ENCODE measurements at regions not wholly inside any gene's neighbourhood (a gene's known extent, or its start where the extent isn't known, plus 50 kb on each side); places are given as distances from the start of the nearest gene placed in this dataset.

GRCh38 chr13:34864671-34865070 lies 77.4 kb upstream of the NBEA start:
- no peak for DNase-seq

GRCh38 chr13:34867590-34867989 lies 74.5 kb upstream of the NBEA start:
- DNase-seq, result no peak

DNA sequence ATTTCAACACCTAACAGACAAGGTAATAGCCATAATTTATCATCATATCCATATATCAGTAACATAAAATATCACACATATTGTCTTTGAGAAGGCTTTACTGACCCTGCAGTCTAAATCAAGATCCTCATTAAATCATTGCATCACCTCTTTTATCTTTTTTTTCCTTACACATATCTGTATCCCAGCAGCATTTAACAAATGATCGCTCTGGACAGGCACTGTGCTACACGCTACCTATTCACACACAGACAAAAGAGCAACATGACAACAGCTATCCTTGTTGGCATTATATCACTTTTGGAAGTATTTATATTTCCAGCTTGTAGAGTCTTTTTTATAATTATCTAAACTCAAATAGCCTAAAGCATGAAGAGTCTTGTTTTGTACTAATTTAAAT lies 73.3 kb upstream of the NBEA start:
- DNase-seq, result no peak

- DNase-seq, result no peak
Measured at GRCh38 chr13:34869696-34870095, 72.4 kb upstream of the NBEA start.

DNA sequence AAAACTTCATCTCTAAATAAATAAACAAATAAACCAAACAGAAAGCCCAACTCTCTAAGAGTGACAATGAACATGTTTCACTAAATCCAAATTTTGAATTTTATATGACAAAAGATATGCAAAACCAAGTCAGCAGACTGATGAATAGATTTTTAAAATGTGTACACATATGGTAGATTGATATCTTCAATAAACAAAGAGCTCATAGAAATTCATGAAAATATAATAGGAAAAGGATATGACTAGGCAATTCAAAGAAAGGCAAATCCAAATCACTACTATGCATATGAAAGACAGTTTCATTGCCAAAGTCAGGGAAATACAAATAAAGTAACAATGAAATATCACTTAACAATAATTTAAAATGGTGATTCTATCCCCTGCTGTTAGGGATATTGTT lies 63.7 kb upstream of the NBEA start:
- no peak for DNase-seq

- no peak for DNase-seq
Measured at GRCh38 chr13:34879851-34880250, 62.2 kb upstream of the NBEA start.

GRCh38 chr13:34881494-34881893 lies 60.6 kb upstream of the NBEA start:
- DNase-seq, result no peak

DNA sequence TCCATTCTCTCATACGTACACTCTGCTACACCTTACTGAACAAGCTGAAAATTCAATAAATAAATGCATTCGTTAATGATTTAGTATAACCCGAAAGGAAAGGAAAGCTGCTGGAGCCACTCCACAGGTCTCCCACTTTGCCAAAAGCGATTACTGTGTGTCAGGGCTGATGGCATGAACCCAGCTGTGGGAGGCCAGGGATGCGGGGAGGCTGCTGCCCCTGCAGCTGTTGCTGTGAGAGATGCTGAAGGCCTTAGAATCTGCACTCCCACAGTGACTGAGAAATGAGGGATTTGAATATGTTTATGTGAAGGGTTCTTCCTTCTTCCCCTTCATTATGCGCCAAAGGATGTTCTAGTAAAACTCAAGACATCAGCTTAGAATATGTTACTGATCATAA lies 58.7 kb upstream of the NBEA start:
- DNase-seq, result no peak

DNA sequence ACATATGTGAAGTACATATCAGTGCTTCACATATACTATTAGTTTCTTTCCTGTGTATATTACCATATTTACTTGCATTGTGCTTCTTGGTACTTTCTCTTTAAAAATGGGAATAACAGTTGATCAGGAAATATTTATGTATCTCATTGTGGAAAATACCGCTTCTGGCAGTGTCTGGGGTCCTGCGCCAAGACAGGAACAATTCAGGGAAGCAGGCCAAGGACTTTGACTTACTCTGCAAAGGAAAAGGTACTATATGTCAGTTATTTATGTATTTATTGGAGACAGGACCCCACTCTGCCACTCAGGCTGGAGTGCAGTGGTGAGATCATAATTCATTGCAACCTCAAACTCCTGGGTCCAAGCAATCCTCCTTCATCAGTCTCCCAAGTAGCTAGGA lies 57.7 kb upstream of the NBEA start:
- no peak for DNase-seq

- DNase-seq, result no peak
Measured at GRCh38 chr13:34886121-34886875, 55.8 kb upstream of the NBEA start.

DNA sequence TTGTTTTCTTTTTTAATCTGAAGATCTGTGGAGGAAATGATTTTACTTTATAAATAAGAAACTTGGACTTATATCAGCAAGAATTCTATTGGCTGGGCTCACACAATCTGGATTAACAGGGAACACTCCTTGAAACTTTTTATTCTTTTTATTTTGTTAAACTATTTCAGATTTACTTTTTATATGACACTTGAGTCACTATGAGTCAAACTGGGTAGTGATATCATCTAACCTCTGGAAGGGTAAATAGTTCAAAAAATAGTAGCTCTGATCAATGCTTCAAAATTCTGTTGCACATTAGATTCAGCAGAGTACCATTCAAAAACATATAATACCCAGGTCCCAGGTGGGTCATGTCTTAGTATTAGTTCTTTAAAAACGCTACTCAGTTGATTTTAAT lies 55.1 kb upstream of the NBEA start:
- no peak for DNase-seq

Measured in CD4-positive, alpha-beta T cell treated with Interleukin-21 for 1 hour (primary cell).